ENCODE measurements at regions not wholly inside any gene's neighbourhood (a gene's known extent, or its start where the extent isn't known, plus 50 kb on each side); places are given as distances from the start of the nearest gene placed in this dataset.

- TF ChIP-seq CTCF (conservative IDR thresholded peaks at IDR 0.05): no peak
- TF ChIP-seq EZH2 (IDR thresholded peaks at IDR 0.05; ENCODE audit: low read depth): no peak
These were observed 410.0 kb upstream of the PTCHD4 start for GRCh38 chr6:48520951-48521350.

All from PC-9 (cell line).